ENCODE measurements at regions not wholly inside any gene's neighbourhood (a gene's known extent, or its start where the extent isn't known, plus 50 kb on each side); places are given as distances from the start of the nearest gene placed in this dataset.

GRCh38 chr18:45387229-45387628 lies 228.0 kb upstream of the SLC14A2 start:
- Histone ChIP-seq H3K36me3 (ENCODE audit: insufficient read depth, low read length) (no peaks in the 10 kb centered on the region), H3K4me1 (ENCODE audit: insufficient read depth, low read length) (no peaks in the 10 kb centered on the region), H3K9me3 (ENCODE audit: low read length) (no peaks in the 10 kb centered on the region), H3K27ac (ENCODE audit: low read depth, low read length) (no peak overlapping the region), H3K4me3 (ENCODE audit: low read depth in 1 of 2, low read length in 2 of 2) (no peak overlapping the region), H3K9ac (ENCODE audit: low read length) (no peak overlapping the region), H3K27me3 (ENCODE audit: control insufficient read depth in 1 of 2, insufficient read depth in 2 of 2, low read length in 2 of 2) (no peaks in the 10 kb centered on the region)

GRCh38 chr18:45398448-45398847 lies 216.8 kb upstream of the SLC14A2 start:
- no peak overlapping the region for H3K27ac ChIP-seq (ENCODE audit: low read depth, low read length)
- H3K36me3 ChIP-seq (ENCODE audit: insufficient read depth, low read length) = no peaks in the 10 kb centered on the region
- H3K4me3 ChIP-seq (ENCODE audit: low read depth in 1 of 2, low read length in 2 of 2) = no peak overlapping the region
- H3K9me3 ChIP-seq (ENCODE audit: low read length) = no peaks in the 10 kb centered on the region
- no peaks in the 10 kb centered on the region for H3K4me1 ChIP-seq (ENCODE audit: insufficient read depth, low read length)
- no peaks in the 10 kb centered on the region for H3K27me3 ChIP-seq (ENCODE audit: control insufficient read depth in 1 of 2, insufficient read depth in 2 of 2, low read length in 2 of 2)
- no peak overlapping the region for H3K9ac ChIP-seq (ENCODE audit: low read length)

GRCh38 chr18:45399146-45399545 lies 216.1 kb upstream of the SLC14A2 start:
- H3K4me1 ChIP-seq (ENCODE audit: insufficient read depth, low read length) = no peaks in the 10 kb centered on the region
- H3K9me3 ChIP-seq (ENCODE audit: low read length) = no peaks in the 10 kb centered on the region
- H3K36me3 ChIP-seq (ENCODE audit: insufficient read depth, low read length) = no peaks in the 10 kb centered on the region

GRCh38 chr18:45399643-45400042 lies 215.6 kb upstream of the SLC14A2 start:
- Histone ChIP-seq H3K27me3 (ENCODE audit: control insufficient read depth in 1 of 2, insufficient read depth in 2 of 2, low read length in 2 of 2) (no peaks in the 10 kb centered on the region), H3K9ac (ENCODE audit: low read length) (no peak overlapping the region), H3K36me3 (ENCODE audit: insufficient read depth, low read length) (no peaks in the 10 kb centered on the region), H3K9me3 (ENCODE audit: low read length) (no peaks in the 10 kb centered on the region), H3K27ac (ENCODE audit: low read depth, low read length) (no peak overlapping the region), H3K4me3 (ENCODE audit: low read depth in 1 of 2, low read length in 2 of 2) (no peak overlapping the region), H3K4me1 (ENCODE audit: insufficient read depth, low read length) (no peaks in the 10 kb centered on the region)

More at GRCh38 chr18:45399146-45399545, 216.1 kb upstream of the SLC14A2 start:
- no peaks in the 10 kb centered on the region for H3K27me3 ChIP-seq (ENCODE audit: control insufficient read depth in 1 of 2, insufficient read depth in 2 of 2, low read length in 2 of 2)
- H3K4me3 ChIP-seq (ENCODE audit: low read depth in 1 of 2, low read length in 2 of 2) = no peak overlapping the region
- no peak overlapping the region for H3K9ac ChIP-seq (ENCODE audit: low read length)
- no peak overlapping the region for H3K27ac ChIP-seq (ENCODE audit: low read depth, low read length)

- Histone ChIP-seq H3K4me3 (ENCODE audit: low read depth in 1 of 2, low read length in 2 of 2) (no peak overlapping the region), H3K4me1 (ENCODE audit: insufficient read depth, low read length) (no peaks in the 10 kb centered on the region), H3K9ac (ENCODE audit: low read length) (no peak overlapping the region), H3K27ac (ENCODE audit: low read depth, low read length) (no peak overlapping the region), H3K9me3 (ENCODE audit: low read length) (no peaks in the 10 kb centered on the region), H3K27me3 (ENCODE audit: control insufficient read depth in 1 of 2, insufficient read depth in 2 of 2, low read length in 2 of 2) (no peaks in the 10 kb centered on the region), H3K36me3 (ENCODE audit: insufficient read depth, low read length) (no peaks in the 10 kb centered on the region)
These were observed 212.7 kb upstream of the SLC14A2 start for GRCh38 chr18:45402485-45403056.

- H3K9ac ChIP-seq (ENCODE audit: low read length) = no peak overlapping the region
- H3K4me3 ChIP-seq (ENCODE audit: low read depth in 1 of 2, low read length in 2 of 2) = no peak overlapping the region
- no peaks in the 10 kb centered on the region for H3K9me3 ChIP-seq (ENCODE audit: low read length)
- H3K4me1 ChIP-seq (ENCODE audit: insufficient read depth, low read length) = no peaks in the 10 kb centered on the region
- H3K36me3 ChIP-seq (ENCODE audit: insufficient read depth, low read length) = no peaks in the 10 kb centered on the region
- no peak overlapping the region for H3K27ac ChIP-seq (ENCODE audit: low read depth, low read length)
- no peaks in the 10 kb centered on the region for H3K27me3 ChIP-seq (ENCODE audit: control insufficient read depth in 1 of 2, insufficient read depth in 2 of 2, low read length in 2 of 2)
These were observed 211.8 kb upstream of the SLC14A2 start for GRCh38 chr18:45403341-45404049.

- Histone ChIP-seq H3K36me3 (ENCODE audit: insufficient read depth, low read length) (no peaks in the 10 kb centered on the region), H3K4me3 (ENCODE audit: low read depth in 1 of 2, low read length in 2 of 2) (no peak overlapping the region), H3K4me1 (ENCODE audit: insufficient read depth, low read length) (no peaks in the 10 kb centered on the region), H3K27ac (ENCODE audit: low read depth, low read length) (no peak overlapping the region), H3K27me3 (ENCODE audit: control insufficient read depth in 1 of 2, insufficient read depth in 2 of 2, low read length in 2 of 2) (no peaks in the 10 kb centered on the region), H3K9me3 (ENCODE audit: low read length) (no peaks in the 10 kb centered on the region), H3K9ac (ENCODE audit: low read length) (no peak overlapping the region)
These were observed 207.1 kb upstream of the SLC14A2 start for GRCh38 chr18:45408218-45408617.

GRCh38 chr18:45409971-45410370 lies 205.3 kb upstream of the SLC14A2 start:
- Histone ChIP-seq H3K27ac (ENCODE audit: low read depth, low read length) (no peak overlapping the region), H3K4me1 (ENCODE audit: insufficient read depth, low read length) (no peaks in the 10 kb centered on the region), H3K9ac (ENCODE audit: low read length) (no peak overlapping the region)

GRCh38 chr18:45412577-45412976 lies 202.7 kb upstream of the SLC14A2 start:
- Histone ChIP-seq H3K36me3 (ENCODE audit: insufficient read depth, low read length) (no peaks in the 10 kb centered on the region), H3K4me1 (ENCODE audit: insufficient read depth, low read length) (peaks cover 5% of the 10 kb centered on the region), H3K27ac (ENCODE audit: low read depth, low read length) (no peak overlapping the region), H3K27me3 (ENCODE audit: control insufficient read depth in 1 of 2, insufficient read depth in 2 of 2, low read length in 2 of 2) (no peaks in the 10 kb centered on the region), H3K4me3 (ENCODE audit: low read depth in 1 of 2, low read length in 2 of 2) (no peak overlapping the region), H3K9ac (ENCODE audit: low read length) (no peak overlapping the region), H3K9me3 (ENCODE audit: low read length) (no peaks in the 10 kb centered on the region)

More at GRCh38 chr18:45409971-45410370, 205.3 kb upstream of the SLC14A2 start:
- Histone ChIP-seq H3K36me3 (ENCODE audit: insufficient read depth, low read length) (no peaks in the 10 kb centered on the region), H3K4me3 (ENCODE audit: low read depth in 1 of 2, low read length in 2 of 2) (no peak overlapping the region), H3K27me3 (ENCODE audit: control insufficient read depth in 1 of 2, insufficient read depth in 2 of 2, low read length in 2 of 2) (no peaks in the 10 kb centered on the region), H3K9me3 (ENCODE audit: low read length) (no peaks in the 10 kb centered on the region)

- Histone ChIP-seq H3K27ac (ENCODE audit: low read depth, low read length) (no peak overlapping the region), H3K4me1 (ENCODE audit: insufficient read depth, low read length) (peaks cover 5% of the 10 kb centered on the region), H3K9ac (ENCODE audit: low read length) (no peak overlapping the region), H3K36me3 (ENCODE audit: insufficient read depth, low read length) (no peaks in the 10 kb centered on the region), H3K9me3 (ENCODE audit: low read length) (no peaks in the 10 kb centered on the region), H3K4me3 (ENCODE audit: low read depth in 1 of 2, low read length in 2 of 2) (no peak overlapping the region), H3K27me3 (ENCODE audit: control insufficient read depth in 1 of 2, insufficient read depth in 2 of 2, low read length in 2 of 2) (no peaks in the 10 kb centered on the region)
These were observed 202.0 kb upstream of the SLC14A2 start for GRCh38 chr18:45413180-45413836.

- Histone ChIP-seq H3K9me3 (ENCODE audit: low read length) (no peaks in the 10 kb centered on the region), H3K4me3 (ENCODE audit: low read depth in 1 of 2, low read length in 2 of 2) (no peak overlapping the region), H3K4me1 (ENCODE audit: insufficient read depth, low read length) (peaks cover 5% of the 10 kb centered on the region), H3K9ac (ENCODE audit: low read length) (no peak overlapping the region), H3K36me3 (ENCODE audit: insufficient read depth, low read length) (no peaks in the 10 kb centered on the region), H3K27me3 (ENCODE audit: control insufficient read depth in 1 of 2, insufficient read depth in 2 of 2, low read length in 2 of 2) (no peaks in the 10 kb centered on the region), H3K27ac (ENCODE audit: low read depth, low read length) (no peak overlapping the region)
These were observed 199.7 kb upstream of the SLC14A2 start for GRCh38 chr18:45415614-45416013.

Measured in muscle layer of colon (tissue), 2 donors.